C4-2B (cell line): ENCODE measurements at regions not wholly inside any gene's neighbourhood (a gene's known extent, or its start where the extent isn't known, plus 50 kb on each side); places are given as distances from the start of the nearest gene placed in this dataset.

Experiments used
- ZFX ChIP-seq: fragments of 450-650 bp; IDR thresholded peaks from 2 replicates; pipeline ENCODE4 v1.6.1; 2017
- TF ChIP-seq, protein P1 (sequence below): fragments of 450-650 bp; conservative IDR thresholded peaks from 2 replicates; pipeline ENCODE4 v1.5.1; 2017; ENCODE audit warnings: mild to moderate bottlenecking

DNA sequence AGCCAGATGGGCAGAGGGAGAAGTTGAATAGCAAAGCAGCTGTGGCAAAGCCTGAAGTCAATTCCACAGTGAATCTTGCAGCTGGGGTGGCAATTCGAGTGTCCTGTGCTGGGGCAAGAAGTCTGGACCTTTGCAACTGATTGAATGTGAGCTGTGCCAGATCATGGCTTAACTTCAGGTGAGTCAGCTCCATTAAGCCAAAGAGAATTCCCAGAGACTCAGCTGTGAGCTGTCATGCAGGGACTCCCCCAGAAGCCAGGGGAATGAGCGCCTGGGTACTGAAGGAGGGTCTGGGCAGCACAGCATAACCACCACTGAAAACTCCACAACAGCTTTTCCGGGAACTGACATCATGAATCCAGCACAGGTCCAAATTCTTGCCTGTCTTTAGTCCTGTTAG is 153.5 kb upstream of the TRPC7 start:
- TF ChIP-seq, protein P1, sequence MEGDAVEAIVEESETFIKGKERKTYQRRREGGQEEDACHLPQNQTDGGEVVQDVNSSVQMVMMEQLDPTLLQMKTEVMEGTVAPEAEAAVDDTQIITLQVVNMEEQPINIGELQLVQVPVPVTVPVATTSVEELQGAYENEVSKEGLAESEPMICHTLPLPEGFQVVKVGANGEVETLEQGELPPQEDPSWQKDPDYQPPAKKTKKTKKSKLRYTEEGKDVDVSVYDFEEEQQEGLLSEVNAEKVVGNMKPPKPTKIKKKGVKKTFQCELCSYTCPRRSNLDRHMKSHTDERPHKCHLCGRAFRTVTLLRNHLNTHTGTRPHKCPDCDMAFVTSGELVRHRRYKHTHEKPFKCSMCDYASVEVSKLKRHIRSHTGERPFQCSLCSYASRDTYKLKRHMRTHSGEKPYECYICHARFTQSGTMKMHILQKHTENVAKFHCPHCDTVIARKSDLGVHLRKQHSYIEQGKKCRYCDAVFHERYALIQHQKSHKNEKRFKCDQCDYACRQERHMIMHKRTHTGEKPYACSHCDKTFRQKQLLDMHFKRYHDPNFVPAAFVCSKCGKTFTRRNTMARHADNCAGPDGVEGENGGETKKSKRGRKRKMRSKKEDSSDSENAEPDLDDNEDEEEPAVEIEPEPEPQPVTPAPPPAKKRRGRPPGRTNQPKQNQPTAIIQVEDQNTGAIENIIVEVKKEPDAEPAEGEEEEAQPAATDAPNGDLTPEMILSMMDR: no peak
- TF ChIP-seq ZFX: no peak
